HG02588 (cell line): ENCODE measurements at regions not wholly inside any gene's neighbourhood (a gene's known extent, or its start where the extent isn't known, plus 50 kb on each side); places are given as distances from the start of the nearest gene placed in this dataset.
A peak's percentile ranks its signal among the peaks of the same experiment; 100 is the strongest.

Experiments
- ATAC-seq: cut with Tn5 transposase; IDR thresholded peaks from one replicate; pipeline ENCODE4 v1.9.1; 2021; ENCODE audit warnings: mild to moderate bottlenecking, moderate library complexity; ENCODE audit not compliant: unreplicated experiment

- no peak for ATAC-seq
Observed at GRCh38 chr4:155522201-155522600, 144.4 kb upstream of the GUCY1A1 start.

GRCh38 chr4:155521382-155521781 is 144.6 kb upstream of the MAP9 start:
- ATAC-seq, result no peak

- no peak for ATAC-seq
Observed at GRCh38 chr4:155515444-155516075, 138.8 kb upstream of the MAP9 start.

GRCh38 chr4:155514628-155515027 is 137.9 kb upstream of the MAP9 start:
- ATAC-seq, result no peak

GRCh38 chr4:155512817-155513216 is 136.1 kb upstream of the MAP9 start:
- no peak for ATAC-seq

GRCh38 chr4:155512046-155512445 is 135.3 kb upstream of the MAP9 start:
- ATAC-seq, result no peak

- no peak for ATAC-seq
Observed at GRCh38 chr4:155510771-155511170, 134.0 kb upstream of the MAP9 start.

GRCh38 chr4:155509555-155509954 is 132.8 kb upstream of the MAP9 start:
- no peak for ATAC-seq

GRCh38 chr4:155506745-155507144 is 130.0 kb upstream of the MAP9 start:
- no peak for ATAC-seq

GRCh38 chr4:155505321-155505720 is 128.6 kb upstream of the MAP9 start:
- no peak for ATAC-seq

- ATAC-seq, result no peak
Observed at GRCh38 chr4:155497306-155497705, 120.5 kb upstream of the MAP9 start.

- ATAC-seq, result no peak
Observed at GRCh38 chr4:155496294-155496626, 119.5 kb upstream of the MAP9 start.

GRCh38 chr4:155495572-155496293 is 119.0 kb upstream of the MAP9 start:
- no peak for ATAC-seq

- ATAC-seq, result no peak
Observed at GRCh38 chr4:155494037-155494718, 117.4 kb upstream of the MAP9 start.

- ATAC-seq, result peak; percentile 94
Observed at GRCh38 chr4:155491336-155492120, 114.8 kb upstream of the MAP9 start.

- no peak for ATAC-seq
Observed at GRCh38 chr4:155489271-155489670, 112.5 kb upstream of the MAP9 start.

GRCh38 chr4:155488691-155489090 is 111.9 kb upstream of the MAP9 start:
- no peak for ATAC-seq

- ATAC-seq, result no peak
Observed at GRCh38 chr4:155487210-155487609, 110.4 kb upstream of the MAP9 start.

- ATAC-seq, result no peak
Observed at GRCh38 chr4:155481150-155481549, 104.4 kb upstream of the MAP9 start.

GRCh38 chr4:155479835-155480234 is 103.1 kb upstream of the MAP9 start:
- ATAC-seq, result no peak

- no peak for ATAC-seq
Observed at GRCh38 chr4:155478336-155478835, 101.6 kb upstream of the MAP9 start.
